Activated T-cell treated with anti-CD3 and anti-CD28 coated beads for 1 hour (primary cell): ENCODE measurements at regions not wholly inside any gene's neighbourhood (a gene's known extent, or its start where the extent isn't known, plus 50 kb on each side); places are given as distances from the start of the nearest gene placed in this dataset.
"Not testable (repeated sequence)": the region's sequence is repeated elsewhere in the genome, so short reads cannot be mapped to it uniquely, and the experiment has no call there.

Source experiments
- DNase-seq: peaks from one replicate; pipeline ENCODE4 v3.0.0-alpha.2; 2020; ENCODE audit warnings: low read depth

DNA sequence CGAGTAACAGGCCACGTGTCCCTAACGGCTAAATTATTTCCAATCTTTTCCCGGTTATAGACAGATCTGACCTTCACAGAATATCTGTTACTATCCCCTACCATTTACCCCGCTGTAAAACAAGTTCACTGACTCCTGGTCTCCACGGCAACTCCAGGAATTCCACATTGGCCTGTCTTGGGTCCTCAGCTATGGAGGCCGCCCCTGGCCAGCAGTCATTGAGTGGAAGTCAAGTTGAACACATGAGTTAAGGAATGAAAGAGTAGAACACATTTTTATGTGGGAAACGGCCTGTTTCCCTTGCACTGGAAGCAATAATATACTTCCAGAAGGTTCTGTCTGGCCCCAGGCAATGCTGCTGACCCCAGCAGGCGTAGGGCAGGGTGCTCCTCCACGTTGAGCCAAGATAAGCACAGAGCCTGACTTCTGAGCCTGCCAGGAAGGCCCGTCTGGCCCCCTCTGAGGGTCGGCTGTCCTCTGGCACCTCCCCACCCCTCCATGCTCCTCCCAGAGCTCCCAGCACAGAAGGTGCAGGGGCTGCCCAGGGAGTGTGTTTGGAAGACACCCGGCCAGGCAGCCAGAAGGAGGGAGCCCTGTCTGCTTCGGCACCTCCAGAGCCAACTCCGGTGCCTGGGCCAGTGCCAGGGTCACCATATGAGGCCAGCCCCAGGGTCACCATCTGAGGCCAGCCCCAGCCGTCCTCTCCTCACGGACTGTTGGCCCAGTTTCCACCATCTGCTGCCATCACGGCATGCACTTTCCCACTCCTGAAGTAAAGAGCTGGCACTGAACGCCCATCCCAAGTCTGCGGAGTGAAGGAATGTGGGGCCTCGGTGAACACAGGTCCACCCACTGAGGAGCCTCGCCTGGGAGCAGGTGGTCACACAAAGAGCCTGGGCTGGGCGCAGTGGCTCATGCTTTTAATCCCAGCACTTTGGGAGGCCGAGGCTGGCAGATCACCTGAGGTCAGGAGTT, 813.2 kb downstream of the BRD1 start:
- no peak for DNase-seq

DNA sequence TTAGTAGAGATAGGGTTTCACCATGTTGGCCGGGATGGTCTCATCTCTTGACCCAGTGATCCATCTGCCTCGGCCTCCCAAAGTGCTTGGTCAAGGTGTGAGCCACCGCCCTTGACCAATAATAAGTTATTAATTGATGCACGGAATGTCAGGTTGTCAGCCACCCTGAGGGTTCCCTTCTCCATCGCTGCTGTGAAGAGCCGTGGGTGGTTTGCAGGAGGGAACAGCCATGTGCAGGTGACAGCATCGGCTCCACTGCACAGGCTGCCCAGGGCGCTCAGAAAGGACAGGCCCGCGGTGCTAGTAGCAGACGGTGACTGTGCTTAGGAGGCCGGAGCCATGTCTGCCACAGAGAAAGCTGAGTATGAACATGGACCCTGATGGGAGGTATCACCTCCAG, 814.0 kb downstream of the BRD1 start:
- DNase-seq: no peak

DNA sequence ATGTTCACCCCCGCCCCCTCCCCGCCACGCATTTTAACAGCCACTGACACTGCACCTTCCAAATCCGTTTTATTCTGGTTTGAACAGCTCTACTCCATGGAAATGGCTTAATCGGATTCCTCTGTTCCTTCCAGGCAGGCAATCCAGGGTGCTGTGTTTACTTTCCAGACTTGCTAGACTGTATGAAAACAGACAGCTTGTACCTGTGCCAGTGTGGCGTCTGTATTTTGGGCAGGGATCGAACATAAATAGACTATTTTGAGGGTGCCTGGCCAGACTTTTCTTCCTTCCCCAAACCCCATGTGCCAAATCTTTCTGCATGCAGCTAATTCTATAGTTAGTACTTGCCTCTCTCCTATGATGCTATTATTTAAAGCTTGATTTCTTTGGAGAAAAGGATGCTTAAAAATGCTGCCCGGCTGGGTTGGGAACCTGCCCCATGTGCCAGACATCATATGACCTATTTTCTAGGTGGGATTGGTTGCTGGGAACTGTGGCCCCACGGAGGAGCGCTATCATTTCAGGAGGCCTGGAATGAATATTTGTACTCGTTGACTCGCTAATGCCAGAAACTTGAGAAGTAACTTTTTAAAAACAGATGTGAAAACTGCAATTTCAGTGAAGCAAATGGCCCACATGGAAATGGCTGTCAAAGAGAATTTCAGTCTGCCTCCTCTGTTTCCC, 814.8 kb downstream of the BRD1 start:
- DNase-seq: no peak

DNA sequence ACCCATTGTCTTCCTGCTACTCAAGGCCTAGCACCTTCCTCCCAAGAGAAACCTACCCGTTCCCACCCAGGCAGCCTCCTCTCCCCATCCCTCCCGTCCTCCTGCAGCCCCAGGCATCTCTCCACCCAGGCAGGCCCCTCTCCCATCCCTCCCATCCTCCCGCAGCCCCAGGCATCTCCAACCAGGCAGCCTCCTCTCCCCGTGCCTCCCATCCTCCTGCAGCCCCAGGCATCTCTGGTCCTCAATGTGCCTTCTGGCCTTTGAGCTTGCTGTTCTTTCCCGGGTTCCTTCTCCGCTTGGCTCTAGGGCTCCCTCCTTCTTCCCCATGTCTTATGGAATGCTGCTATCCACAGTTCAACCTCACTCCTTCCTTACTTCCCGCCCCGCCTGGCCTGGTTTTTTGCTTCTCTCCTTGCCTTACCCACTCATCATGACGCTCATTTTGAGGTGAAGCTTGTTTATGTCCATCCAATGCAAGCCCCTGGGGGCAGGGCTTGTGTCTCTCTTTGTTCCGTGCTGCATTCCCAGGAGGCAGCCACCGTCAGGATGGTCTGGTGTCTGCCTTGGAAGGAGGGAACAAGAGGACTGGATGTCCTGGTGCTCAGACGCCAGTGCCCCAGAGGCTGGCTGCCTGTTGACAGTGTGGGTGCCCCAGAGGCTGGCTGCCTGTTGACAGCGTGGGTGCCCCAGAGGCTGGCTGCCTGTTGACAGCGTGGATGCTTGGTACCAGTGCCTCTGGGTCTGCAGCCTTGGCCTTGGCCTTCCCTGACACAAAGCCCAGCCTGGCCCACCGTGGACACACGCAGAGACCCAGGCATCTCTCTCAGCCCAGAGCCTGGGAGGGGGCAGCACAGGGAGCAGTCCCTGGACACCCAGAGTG, 815.7 kb downstream of the BRD1 start:
- no peak for DNase-seq

DNA sequence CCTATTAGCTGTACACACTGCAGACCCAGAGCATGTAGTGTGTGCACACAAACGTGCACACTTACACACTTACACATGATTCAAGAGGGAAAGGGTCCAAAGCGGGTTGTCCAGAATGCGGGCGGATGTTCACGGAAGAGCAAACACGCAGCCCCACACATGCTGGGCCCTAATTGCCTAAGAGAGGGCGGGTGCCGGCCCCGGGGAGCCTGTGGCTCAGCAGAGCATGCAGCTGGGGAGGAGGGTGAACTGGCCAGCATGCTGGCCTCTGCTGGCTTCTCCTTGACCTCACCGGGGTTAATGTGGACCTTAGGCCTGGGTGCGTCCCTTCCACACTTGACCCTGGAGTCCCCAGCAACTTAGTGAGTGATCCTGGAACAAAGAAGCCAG, 816.3 kb downstream of the BRD1 start:
- DNase-seq: no peak

DNA sequence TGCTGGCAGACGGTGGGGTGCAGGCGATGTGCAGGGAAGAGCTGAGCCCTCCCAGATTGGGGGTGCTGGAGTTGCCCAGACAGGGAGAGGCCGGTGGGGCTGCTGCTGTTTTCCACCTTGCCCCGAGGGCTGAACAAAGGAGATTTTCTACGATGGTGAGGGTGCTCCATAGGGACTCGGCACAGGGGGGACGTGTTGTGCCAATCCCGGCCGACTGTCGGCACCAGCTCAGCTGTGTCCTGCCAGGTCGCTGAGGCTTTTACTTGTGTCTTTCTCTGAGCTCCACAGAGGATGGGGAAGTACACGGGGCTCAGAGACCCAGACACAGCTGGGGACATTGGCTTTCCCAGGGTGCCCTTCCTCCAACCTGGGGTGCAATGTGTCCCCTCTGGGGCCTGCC, 816.8 kb downstream of the BRD1 start:
- DNase-seq: no peak

DNA sequence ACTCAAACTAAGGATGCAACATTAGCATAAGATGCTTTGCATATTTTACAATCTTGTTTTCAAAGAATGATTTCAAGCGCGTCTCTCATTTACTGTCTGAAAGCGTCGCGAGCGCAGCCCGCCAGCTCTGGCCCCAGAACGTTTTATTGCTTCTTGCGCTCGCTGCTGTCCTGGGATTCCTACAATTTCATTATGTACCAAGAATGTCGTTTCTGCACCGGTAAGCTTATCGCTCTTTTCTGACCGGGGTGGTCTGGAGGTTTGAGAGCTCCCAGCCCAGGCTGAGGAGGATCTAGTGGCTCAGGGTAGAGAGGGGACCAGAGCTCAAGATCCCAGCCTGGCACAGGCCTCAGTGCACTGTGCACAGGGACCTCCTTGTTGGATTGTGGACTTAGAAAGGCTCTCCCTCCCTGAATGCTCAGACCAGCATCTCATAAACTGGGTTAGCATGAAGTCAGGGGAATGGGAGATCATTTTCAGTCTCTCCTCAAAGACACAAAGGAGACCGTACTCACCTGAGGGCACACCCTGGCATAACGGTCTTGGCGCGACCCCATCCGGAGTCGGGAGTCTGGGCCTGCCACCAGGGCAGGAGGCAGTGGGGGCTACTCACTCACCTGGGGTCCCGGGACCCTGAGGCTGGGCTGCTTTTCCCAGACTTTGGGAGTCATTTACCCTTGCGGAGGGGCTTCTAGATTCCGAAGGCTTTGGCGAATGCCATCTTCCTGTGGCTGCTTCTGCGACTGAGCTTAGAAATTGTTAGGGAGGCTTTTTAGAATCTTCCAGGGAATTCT, 817.4 kb downstream of the BRD1 start:
- DNase-seq: no peak

DNA sequence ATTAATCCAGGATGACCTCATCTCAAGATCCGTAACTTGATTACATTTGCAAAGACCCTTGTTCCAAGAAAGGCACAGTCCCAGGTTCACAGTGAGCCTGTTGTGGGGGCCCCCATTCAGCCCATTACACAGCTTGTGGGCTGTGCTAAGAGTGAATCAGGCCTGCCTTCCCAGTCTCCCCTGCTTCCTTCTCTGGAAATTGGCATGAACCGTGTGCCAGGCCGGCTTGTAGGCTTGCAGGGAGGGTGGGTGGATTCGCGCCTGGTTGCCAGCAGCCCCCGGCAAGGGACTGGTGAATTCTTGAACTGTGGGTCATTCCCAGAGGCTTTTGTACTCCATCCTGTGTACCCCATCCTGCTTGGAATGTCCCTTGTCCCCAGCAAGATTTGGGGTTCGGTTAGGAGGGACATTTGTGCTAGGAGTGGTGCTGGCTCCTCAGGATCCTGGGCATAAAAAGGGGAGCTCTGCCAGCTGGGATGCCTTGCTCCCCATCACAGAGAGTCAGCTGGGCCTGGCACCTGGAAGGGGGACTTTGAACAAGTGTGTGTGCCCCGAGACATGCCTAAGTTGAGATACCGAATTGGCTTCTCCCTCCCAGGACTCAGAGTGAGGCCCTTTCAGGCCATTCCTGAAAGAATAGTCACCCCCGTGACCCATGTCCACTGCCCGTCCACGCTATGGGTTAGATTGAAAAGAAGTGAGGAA, 818.2 kb downstream of the BRD1 start:
- no peak for DNase-seq

DNA sequence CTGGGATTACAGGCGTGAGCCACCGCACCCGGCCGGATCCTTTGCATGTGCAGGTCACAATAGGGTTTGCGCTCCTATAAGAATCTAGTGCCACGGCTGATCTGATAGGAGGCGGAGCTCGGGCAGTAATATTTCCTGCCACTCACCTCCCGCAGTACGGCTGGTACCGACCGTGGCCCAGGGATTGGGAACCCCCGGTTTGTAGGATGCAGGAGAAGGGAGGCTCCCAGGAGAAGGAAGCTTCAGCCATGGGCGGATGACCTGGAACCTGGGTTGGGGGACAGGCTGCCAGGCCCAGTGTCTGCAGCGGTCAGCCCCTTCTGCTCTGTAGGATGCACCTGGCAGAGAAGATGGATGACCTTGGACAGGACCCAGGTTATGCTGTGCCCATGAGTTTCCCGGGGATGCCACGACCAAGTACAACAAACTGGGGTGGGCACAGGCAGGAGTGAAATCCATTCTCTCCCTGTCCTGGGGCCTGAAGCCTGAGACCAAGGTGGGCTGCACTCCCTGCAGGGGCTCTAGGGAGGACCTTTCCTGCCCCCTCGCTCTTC, 818.9 kb downstream of the BRD1 start:
- DNase-seq: no peak

DNA sequence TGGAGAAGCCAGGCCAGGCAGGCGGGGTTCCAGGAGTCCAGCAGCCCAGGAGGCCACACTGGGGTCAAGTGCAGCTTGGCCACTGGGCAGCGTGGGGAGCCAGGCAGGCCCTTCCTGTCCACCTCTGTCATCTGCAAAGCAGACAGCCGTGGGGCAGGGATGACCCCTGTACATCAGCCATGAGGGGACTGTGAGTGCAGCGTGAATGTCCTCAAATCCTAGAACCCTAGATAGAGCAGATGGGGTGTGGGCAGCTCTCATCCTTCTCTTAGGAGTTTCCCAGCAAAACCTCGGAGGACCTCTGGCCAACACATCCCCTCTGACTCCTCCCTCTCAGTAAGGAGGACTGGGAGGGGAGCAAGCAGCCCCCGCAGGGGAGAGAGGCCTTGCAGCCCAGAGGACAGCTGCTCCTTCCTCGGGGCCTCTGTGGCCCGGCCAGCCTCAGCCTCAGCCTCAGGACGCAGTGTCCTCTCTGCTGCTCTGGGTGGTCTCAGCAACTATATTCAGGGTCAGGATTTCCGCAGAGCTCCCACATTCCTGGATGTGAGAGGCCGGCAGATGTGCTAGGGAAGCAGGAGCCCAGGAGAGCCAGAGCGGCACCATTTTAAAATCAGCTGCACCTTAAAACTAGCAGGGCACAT, 820.5 kb downstream of the BRD1 start:
- no peak for DNase-seq

DNA sequence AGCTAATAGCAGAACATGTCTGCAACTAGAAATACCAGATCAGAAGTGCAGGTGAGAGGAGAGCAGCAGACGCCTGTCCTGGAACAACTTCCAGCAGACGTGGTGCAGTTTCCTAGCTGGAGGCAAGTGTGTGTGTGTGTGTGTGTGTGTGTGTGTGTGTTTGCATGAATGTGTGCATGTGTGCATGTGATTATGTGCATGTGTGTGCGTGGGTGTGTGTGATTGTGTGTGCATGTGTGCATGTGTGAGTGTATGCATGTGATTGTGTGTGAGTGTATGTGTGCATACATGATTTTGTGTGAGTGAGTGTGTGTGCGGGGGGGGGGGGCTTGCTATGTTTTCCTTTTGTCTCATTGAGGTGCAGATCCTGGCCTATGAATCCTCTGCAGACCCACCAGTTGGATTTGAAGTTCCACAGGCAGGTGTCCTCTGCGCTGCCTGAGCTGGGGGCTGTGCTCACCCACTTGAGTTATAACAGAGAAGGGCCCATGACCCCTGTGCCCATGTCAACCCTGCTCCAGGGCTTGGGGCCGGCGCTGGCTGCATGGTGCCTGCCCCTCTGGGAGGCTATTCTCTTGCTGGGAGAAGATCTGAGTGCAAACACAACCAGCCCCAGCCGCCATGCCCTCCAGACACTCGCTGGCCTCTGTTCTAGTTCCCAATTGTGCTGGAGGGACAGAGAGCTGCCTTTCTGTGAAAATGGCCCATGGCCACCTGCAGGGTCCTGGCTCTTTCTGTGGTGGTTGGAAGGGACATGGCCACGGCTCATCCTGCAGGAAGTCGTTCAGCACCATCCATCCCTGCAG, 821.3 kb downstream of the BRD1 start:
- DNase-seq: no peak

DNA sequence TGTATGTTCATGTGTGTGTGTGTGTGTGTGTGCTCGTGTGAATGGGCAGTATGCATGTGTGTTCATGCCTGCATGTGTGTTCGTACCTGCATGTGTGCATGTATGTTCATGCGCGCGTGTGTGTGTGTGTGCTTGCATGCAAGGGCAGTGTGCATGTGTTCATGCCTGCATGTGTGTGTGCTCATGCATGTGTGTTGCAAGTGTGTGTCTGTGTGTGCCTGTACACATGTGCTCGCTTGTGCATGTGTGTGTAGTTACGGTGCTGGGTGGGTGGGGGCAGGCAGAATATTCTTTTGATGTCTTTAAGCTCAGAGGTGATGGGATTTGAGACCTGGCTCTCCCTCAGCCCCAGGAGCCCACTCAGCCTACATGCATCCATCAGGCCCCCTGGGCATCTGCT, 822.1 kb downstream of the BRD1 start:
- DNase-seq: no peak

DNA sequence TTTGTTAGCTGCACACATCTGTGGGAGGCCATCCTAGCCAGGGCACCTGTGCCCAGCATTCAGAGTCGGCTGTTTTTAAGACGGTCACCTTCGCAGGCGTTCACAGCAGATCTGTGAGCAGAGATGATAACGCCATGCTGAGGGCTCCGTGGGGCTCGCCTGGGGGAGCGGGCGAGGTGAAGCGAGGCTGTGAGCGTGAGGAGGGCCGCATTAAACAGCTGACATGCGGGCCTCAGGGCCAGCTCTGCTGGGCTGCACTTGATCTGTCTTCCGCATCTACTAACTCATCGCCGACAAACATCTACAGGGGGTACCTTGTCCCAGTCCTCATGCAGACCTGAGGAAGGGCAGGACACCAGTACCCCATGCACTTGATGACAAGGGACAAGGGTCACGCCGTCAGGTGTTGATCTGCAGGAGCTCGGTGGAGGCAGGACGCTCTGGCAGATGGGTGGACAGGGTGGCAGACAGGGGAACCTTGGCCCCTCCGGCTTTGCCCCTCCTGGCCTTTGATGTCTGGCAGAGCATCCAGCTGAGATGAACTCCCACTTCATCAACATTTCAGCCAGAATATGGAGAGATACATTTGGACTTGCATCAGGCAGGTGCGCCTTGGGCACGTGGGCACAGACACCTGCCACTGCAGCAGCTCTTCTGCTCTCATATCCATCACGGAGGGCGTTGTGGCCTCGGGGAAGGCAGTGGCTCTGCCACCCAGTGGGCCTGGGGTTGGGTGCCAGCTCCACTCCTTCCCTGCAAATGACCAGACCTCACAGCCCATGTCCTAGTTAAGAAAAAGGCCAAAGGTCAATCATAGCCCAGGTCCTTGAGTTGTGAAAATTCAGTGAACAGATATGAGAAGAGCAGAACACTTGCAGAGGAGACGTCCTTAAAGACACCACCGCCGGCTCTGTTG, 822.9 kb downstream of the BRD1 start:
- no peak for DNase-seq

DNA sequence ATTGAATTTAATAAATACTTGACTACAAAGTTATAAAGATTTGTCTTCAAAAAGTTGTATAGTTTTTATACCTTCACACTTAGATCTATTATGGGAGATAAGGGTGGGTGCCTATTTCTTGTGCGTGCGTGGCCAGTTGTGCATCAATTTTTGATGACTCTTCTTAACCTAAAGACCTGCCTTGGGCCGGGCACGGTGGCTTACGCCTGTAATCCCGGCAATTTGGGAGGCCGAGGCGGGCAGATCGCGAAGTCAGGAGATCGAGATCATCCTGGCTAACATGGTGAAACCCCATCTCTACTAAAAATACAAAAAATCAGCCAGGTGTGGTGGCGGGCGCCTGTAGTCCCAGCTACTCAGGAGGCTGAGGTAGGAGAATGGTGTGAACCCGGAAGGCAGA, 830.1 kb downstream of the BRD1 start:
- not testable (repeated sequence) for DNase-seq

DNA sequence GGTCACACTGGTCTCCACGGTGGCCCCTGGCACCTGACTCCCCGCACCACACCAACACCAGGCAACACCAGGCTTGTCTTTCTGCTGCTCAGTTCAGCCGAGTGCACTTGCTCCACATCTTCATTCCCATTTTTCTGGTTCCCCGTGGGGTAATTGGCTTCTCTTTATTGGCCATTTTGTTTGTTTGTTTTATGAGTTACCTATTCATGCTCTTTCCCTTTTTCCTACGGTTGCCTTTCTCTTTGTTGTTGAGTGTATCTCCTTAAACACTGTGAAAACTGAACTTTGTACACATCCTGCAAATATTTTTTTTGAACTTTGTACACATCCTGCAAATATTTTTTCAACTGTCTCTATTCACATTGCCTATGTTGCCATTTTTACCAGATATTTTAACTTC, 834.0 kb downstream of the BRD1 start:
- DNase-seq: no peak

DNA sequence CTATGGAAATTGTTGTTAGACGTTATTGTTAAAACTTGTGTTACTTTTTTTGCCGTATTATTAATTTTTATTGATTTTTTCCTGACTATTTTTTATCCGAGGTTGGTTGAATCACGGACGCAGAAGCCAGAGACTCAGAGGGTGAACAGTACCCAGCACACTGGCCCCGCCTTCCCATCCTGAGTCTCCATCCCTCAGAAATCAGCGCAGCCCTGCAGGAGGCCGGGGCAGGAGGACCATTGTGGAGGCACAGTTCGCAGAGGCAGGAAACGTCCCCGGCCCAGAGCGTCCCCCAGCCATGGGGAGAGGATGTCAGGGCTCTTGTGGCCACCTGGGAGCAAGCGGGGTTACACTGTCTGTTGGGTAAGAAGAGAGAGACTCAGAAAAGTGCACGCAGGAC, 843.0 kb downstream of the BRD1 start:
- DNase-seq: no peak

DNA sequence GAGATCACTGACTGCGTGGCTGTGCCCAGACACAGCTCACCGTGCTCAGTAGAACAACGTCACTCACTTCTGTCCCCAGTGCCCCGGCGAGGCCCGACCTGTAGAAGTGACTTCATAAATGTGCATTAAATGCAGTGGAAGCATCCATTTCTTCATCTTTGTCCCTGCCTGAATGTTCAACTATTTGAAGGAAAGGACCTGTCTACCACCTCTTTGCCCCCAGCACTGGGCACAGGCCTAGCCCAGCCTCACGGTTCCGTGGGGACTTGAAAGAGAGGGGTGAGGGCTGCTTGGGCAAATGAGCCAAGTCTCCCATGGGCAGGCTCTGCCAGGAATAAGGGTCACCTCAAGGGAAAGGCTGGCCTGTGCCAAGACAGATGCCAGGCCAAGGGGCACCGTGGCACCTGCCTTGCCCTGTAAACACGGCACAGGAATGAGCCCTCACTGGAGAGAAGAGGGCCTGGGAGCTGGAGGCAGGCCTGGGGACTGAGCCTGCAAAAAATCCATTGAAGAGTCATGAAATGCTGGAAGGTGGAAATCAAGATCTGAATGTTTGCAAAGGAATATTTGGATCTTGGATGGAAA, 845.3 kb downstream of the BRD1 start:
- no peak for DNase-seq
